ENCODE measurements at regions not wholly inside any gene's neighbourhood (a gene's known extent, or its start where the extent isn't known, plus 50 kb on each side); places are given as distances from the start of the nearest gene placed in this dataset.

- TF ChIP-seq CHD7 (IDR thresholded peaks at IDR 0.05; ENCODE audit: insufficient replicate concordance, low read length): no peak
These were observed 262.5 kb upstream of the SORCS1 start (continued) for GRCh38 chr10:107427016-107427415.
